ENCODE measurements at regions not wholly inside any gene's neighbourhood (a gene's known extent, or its start where the extent isn't known, plus 50 kb on each side); places are given as distances from the start of the nearest gene placed in this dataset.

GRCh38 chr22:49084206-49084605 lies 743.5 kb downstream of the BRD1 start:
- Histone ChIP-seq H3K27me3 (no peaks in the 10 kb centered on the region), H3K4me1 (ENCODE audit: low read depth) (no peaks in the 10 kb centered on the region), H3K9me3 (ENCODE audit: low read depth) (no peaks in the 10 kb centered on the region), H3K27ac (no peak overlapping the region), H3K36me3 (no peaks in the 10 kb centered on the region), H3K4me3 (no peak overlapping the region)
- DNase-seq (ENCODE audit: low read depth in 1 of 2, low spot score in 1 of 2) = no peak
- no peak for TF ChIP-seq CTCF (IDR thresholded peaks at IDR 0.05; ENCODE audit: low read depth, low read length)

- no peaks in the 10 kb centered on the region for H3K4me1 ChIP-seq (ENCODE audit: low read depth)
- H3K9me3 ChIP-seq (ENCODE audit: low read depth) = no peaks in the 10 kb centered on the region
- no peak for DNase-seq (ENCODE audit: low read depth in 1 of 2, low spot score in 1 of 2)
- no peaks in the 10 kb centered on the region for H3K27me3 ChIP-seq
- no peak for TF ChIP-seq CTCF (IDR thresholded peaks at IDR 0.05; ENCODE audit: low read depth, low read length)
- no peak overlapping the region for H3K4me3 ChIP-seq
- H3K27ac ChIP-seq = no peak overlapping the region
- H3K36me3 ChIP-seq = no peaks in the 10 kb centered on the region
These were observed 744.1 kb downstream of the BRD1 start for GRCh38 chr22:49083607-49084006.

- no peak for DNase-seq (ENCODE audit: low read depth in 1 of 2, low spot score in 1 of 2)
- no peaks in the 10 kb centered on the region for H3K9me3 ChIP-seq (ENCODE audit: low read depth)
- no peaks in the 10 kb centered on the region for H3K36me3 ChIP-seq
- H3K4me3 ChIP-seq = no peak overlapping the region
- H3K4me1 ChIP-seq (ENCODE audit: low read depth) = no peaks in the 10 kb centered on the region
- H3K27me3 ChIP-seq = no peaks in the 10 kb centered on the region
- no peak overlapping the region for H3K27ac ChIP-seq
- no peak for TF ChIP-seq CTCF (IDR thresholded peaks at IDR 0.05; ENCODE audit: low read depth, low read length)
These were observed 745.2 kb downstream of the BRD1 start for GRCh38 chr22:49082451-49082850.

GRCh38 chr22:49081926-49082325 lies 745.7 kb downstream of the BRD1 start:
- H3K4me1 ChIP-seq (ENCODE audit: low read depth) = no peaks in the 10 kb centered on the region
- TF ChIP-seq CTCF (IDR thresholded peaks at IDR 0.05; ENCODE audit: low read depth, low read length) = no peak
- no peak overlapping the region for H3K4me3 ChIP-seq
- no peak overlapping the region for H3K27ac ChIP-seq
- no peak for DNase-seq (ENCODE audit: low read depth in 1 of 2, low spot score in 1 of 2)
- H3K27me3 ChIP-seq = no peaks in the 10 kb centered on the region
- no peaks in the 10 kb centered on the region for H3K36me3 ChIP-seq
- H3K9me3 ChIP-seq (ENCODE audit: low read depth) = no peaks in the 10 kb centered on the region

- no peaks in the 10 kb centered on the region for H3K4me1 ChIP-seq (ENCODE audit: low read depth)
- DNase-seq (ENCODE audit: low read depth in 1 of 2, low spot score in 1 of 2) = no peak
- TF ChIP-seq CTCF (IDR thresholded peaks at IDR 0.05; ENCODE audit: low read depth, low read length) = no peak
- no peak overlapping the region for H3K4me3 ChIP-seq
- H3K9me3 ChIP-seq (ENCODE audit: low read depth) = no peaks in the 10 kb centered on the region
- H3K27me3 ChIP-seq = no peaks in the 10 kb centered on the region
- H3K36me3 ChIP-seq = no peaks in the 10 kb centered on the region
- H3K27ac ChIP-seq = no peak overlapping the region
These were observed 746.4 kb downstream of the BRD1 start for GRCh38 chr22:49081261-49081666.

- Histone ChIP-seq H3K27ac (no peak overlapping the region), H3K4me1 (ENCODE audit: low read depth) (no peaks in the 10 kb centered on the region), H3K27me3 (no peaks in the 10 kb centered on the region), H3K9me3 (ENCODE audit: low read depth) (no peaks in the 10 kb centered on the region), H3K4me3 (no peak overlapping the region), H3K36me3 (no peaks in the 10 kb centered on the region)
- no peak for TF ChIP-seq CTCF (IDR thresholded peaks at IDR 0.05; ENCODE audit: low read depth, low read length)
- no peak for DNase-seq (ENCODE audit: low read depth in 1 of 2, low spot score in 1 of 2)
These were observed 747.0 kb downstream of the BRD1 start for GRCh38 chr22:49080631-49081030.
